ENCODE measurements at regions not wholly inside any gene's neighbourhood (a gene's known extent, or its start where the extent isn't known, plus 50 kb on each side); places are given as distances from the start of the nearest gene placed in this dataset.

GRCh38 chr11:104529213-104529612, 365.3 kb upstream of the PDGFD start:
- no peak for DNase-seq (ENCODE audit: low read depth)

- DNase-seq (ENCODE audit: low read depth): no peak
These were observed 362.1 kb upstream of the PDGFD start for GRCh38 chr11:104526006-104526405.

GRCh38 chr11:104525416-104525815, 361.5 kb upstream of the PDGFD start:
- no peak for DNase-seq (ENCODE audit: low read depth)

GRCh38 chr11:104524254-104524653, 360.3 kb upstream of the PDGFD start:
- DNase-seq (ENCODE audit: low read depth): no peak

- no peak for DNase-seq (ENCODE audit: low read depth)
These were observed 359.7 kb upstream of the PDGFD start for GRCh38 chr11:104523611-104524010.

GRCh38 chr11:104522650-104523049, 358.7 kb upstream of the PDGFD start:
- no peak for DNase-seq (ENCODE audit: low read depth)

- no peak for DNase-seq (ENCODE audit: low read depth)
These were observed 358.2 kb upstream of the PDGFD start for GRCh38 chr11:104522123-104522522.

- DNase-seq (ENCODE audit: low read depth): no peak
These were observed 346.2 kb upstream of the PDGFD start for GRCh38 chr11:104510169-104510568.

GRCh38 chr11:104490182-104490581, 326.2 kb upstream of the PDGFD start:
- no peak for DNase-seq (ENCODE audit: low read depth)

- DNase-seq (ENCODE audit: low read depth): no peak
These were observed 324.6 kb upstream of the PDGFD start for GRCh38 chr11:104488561-104488960.

- DNase-seq (ENCODE audit: low read depth): no peak
These were observed 323.3 kb upstream of the PDGFD start for GRCh38 chr11:104487046-104487806.

- DNase-seq (ENCODE audit: low read depth): no peak
These were observed 321.0 kb upstream of the PDGFD start for GRCh38 chr11:104484804-104485554.

- no peak for DNase-seq (ENCODE audit: low read depth)
These were observed 313.0 kb upstream of the PDGFD start for GRCh38 chr11:104476898-104477297.

GRCh38 chr11:104476454-104476853, 312.5 kb upstream of the PDGFD start:
- no peak for DNase-seq (ENCODE audit: low read depth)

- no peak for DNase-seq (ENCODE audit: low read depth)
These were observed 303.5 kb upstream of the PDGFD start for GRCh38 chr11:104467404-104467803.

- no peak for DNase-seq (ENCODE audit: low read depth)
These were observed 301.4 kb upstream of the PDGFD start for GRCh38 chr11:104465321-104465720.

- DNase-seq (ENCODE audit: low read depth): no peak
These were observed 300.7 kb upstream of the PDGFD start for GRCh38 chr11:104464691-104465090.

- DNase-seq (ENCODE audit: low read depth): no peak
These were observed 298.4 kb upstream of the PDGFD start for GRCh38 chr11:104462341-104462740.

GRCh38 chr11:104451197-104451893, 287.4 kb upstream of the PDGFD start:
- no peak for DNase-seq (ENCODE audit: low read depth)

- DNase-seq (ENCODE audit: low read depth): no peak
These were observed 279.4 kb upstream of the PDGFD start for GRCh38 chr11:104443387-104443786.

GRCh38 chr11:104442321-104442720, 278.4 kb upstream of the PDGFD start:
- no peak for DNase-seq (ENCODE audit: low read depth)

GRCh38 chr11:104435494-104435893, 271.5 kb upstream of the PDGFD start:
- DNase-seq (ENCODE audit: low read depth): no peak

- DNase-seq (ENCODE audit: low read depth): no peak
These were observed 269.8 kb upstream of the PDGFD start for GRCh38 chr11:104433751-104434150.
